HFFc6 (cell line): ENCODE measurements at regions not wholly inside any gene's neighbourhood (a gene's known extent, or its start where the extent isn't known, plus 50 kb on each side); places are given as distances from the start of the nearest gene placed in this dataset.
A peak's percentile ranks its signal among the peaks of the same experiment; 100 is the strongest.

Source experiments
- DNase-seq: peaks from one replicate; pipeline ENCODE4 v3.0.0-alpha.2; 2018
- H3K27ac Mint-ChIP-seq: 2 replicates; pipeline ENCODE4 v1.8.0; 2020; ENCODE audit warnings: mild to moderate bottlenecking, mixed read lengths
- H3K27me3 Mint-ChIP-seq: 2 replicates; pipeline ENCODE4 v1.8.0; 2021; ENCODE audit warnings: mild to moderate bottlenecking, moderate library complexity, mixed read lengths; ENCODE audit not compliant: insufficient read depth
- H3K36me3 Mint-ChIP-seq: 2 replicates; pipeline ENCODE4 v1.8.0; 2021; ENCODE audit warnings: low read depth, mixed read lengths
- H3K4me1 Mint-ChIP-seq: 2 replicates; pipeline ENCODE4 v1.8.0; 2020; ENCODE audit warnings: low read depth, mixed read lengths
- H3K4me3 Mint-ChIP-seq: 2 replicates; pipeline ENCODE4 v1.8.0; 2020; ENCODE audit warnings: mild to moderate bottlenecking, moderate library complexity, mixed read lengths
- H3K9me3 Mint-ChIP-seq: 2 replicates; pipeline ENCODE4 v1.8.0; 2020; ENCODE audit warnings: mild to moderate bottlenecking, mixed read lengths
- TF ChIP-seq, protein P1 (sequence below): fragments of 200-600 bp; sonication (generic); IDR thresholded peaks from 2 replicates; pipeline ENCODE4 v1.5.0; 2021; ENCODE audit warnings: antibody characterized with exemption, mild to moderate bottlenecking

GRCh38 chr14:61188978-61189808 lies 91.9 kb downstream of the TMEM30B start:
- peak; percentile 50 for DNase-seq
- Mint-ChIP-seq H3K9me3 (no peaks in the 10 kb centered on the region), H3K36me3 (no peaks in the 10 kb centered on the region), H3K4me1 (peaks cover 77% of the 10 kb centered on the region), H3K4me3 (peak overlapping the region; percentile 86), H3K27me3 (no peaks in the 10 kb centered on the region; the same call in 1 of the 2 replicates), H3K27ac (peak overlapping the region; percentile 85)
- TF ChIP-seq, protein P1, sequence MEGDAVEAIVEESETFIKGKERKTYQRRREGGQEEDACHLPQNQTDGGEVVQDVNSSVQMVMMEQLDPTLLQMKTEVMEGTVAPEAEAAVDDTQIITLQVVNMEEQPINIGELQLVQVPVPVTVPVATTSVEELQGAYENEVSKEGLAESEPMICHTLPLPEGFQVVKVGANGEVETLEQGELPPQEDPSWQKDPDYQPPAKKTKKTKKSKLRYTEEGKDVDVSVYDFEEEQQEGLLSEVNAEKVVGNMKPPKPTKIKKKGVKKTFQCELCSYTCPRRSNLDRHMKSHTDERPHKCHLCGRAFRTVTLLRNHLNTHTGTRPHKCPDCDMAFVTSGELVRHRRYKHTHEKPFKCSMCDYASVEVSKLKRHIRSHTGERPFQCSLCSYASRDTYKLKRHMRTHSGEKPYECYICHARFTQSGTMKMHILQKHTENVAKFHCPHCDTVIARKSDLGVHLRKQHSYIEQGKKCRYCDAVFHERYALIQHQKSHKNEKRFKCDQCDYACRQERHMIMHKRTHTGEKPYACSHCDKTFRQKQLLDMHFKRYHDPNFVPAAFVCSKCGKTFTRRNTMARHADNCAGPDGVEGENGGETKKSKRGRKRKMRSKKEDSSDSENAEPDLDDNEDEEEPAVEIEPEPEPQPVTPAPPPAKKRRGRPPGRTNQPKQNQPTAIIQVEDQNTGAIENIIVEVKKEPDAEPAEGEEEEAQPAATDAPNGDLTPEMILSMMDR = peak; percentile 81

GRCh38 chr14:61188196-61188595 lies 92.9 kb downstream of the TMEM30B start:
- TF ChIP-seq, protein P1 = no peak
- H3K9me3 Mint-ChIP-seq = no peaks in the 10 kb centered on the region
- peak overlapping the region; percentile 86 for H3K4me3 Mint-ChIP-seq
- peak overlapping the region; percentile 85; the same call in 1 of the 2 replicates for H3K27ac Mint-ChIP-seq
- H3K4me1 Mint-ChIP-seq = peaks cover 81% of the 10 kb centered on the region
- DNase-seq = no peak
- no peaks in the 10 kb centered on the region for H3K36me3 Mint-ChIP-seq
- no peaks in the 10 kb centered on the region; the same call in 1 of the 2 replicates for H3K27me3 Mint-ChIP-seq

- H3K36me3 Mint-ChIP-seq = no peaks in the 10 kb centered on the region
- H3K27ac Mint-ChIP-seq = no peak overlapping the region
- H3K27me3 Mint-ChIP-seq = no peaks in the 10 kb centered on the region; the same call in 1 of the 2 replicates
- H3K4me1 Mint-ChIP-seq = peaks cover 77% of the 10 kb centered on the region
- no peaks in the 10 kb centered on the region for H3K9me3 Mint-ChIP-seq
- peak overlapping the region; percentile 86; the same call in 1 of the 2 replicates for H3K4me3 Mint-ChIP-seq
- no peak for DNase-seq
- TF ChIP-seq, protein P1 = no peak
Observed at GRCh38 chr14:61187196-61187905, 93.8 kb downstream of the TMEM30B start.

- TF ChIP-seq, protein P1 = no peak
- Mint-ChIP-seq H3K27me3 (no peaks in the 10 kb centered on the region; the same call in 1 of the 2 replicates), H3K9me3 (no peaks in the 10 kb centered on the region), H3K4me3 (no peak overlapping the region), H3K27ac (no peak overlapping the region), H3K4me1 (peaks cover 74% of the 10 kb centered on the region), H3K36me3 (no peaks in the 10 kb centered on the region)
- no peak for DNase-seq
Observed at GRCh38 chr14:61186341-61187195, 94.6 kb downstream of the TMEM30B start.

DNA sequence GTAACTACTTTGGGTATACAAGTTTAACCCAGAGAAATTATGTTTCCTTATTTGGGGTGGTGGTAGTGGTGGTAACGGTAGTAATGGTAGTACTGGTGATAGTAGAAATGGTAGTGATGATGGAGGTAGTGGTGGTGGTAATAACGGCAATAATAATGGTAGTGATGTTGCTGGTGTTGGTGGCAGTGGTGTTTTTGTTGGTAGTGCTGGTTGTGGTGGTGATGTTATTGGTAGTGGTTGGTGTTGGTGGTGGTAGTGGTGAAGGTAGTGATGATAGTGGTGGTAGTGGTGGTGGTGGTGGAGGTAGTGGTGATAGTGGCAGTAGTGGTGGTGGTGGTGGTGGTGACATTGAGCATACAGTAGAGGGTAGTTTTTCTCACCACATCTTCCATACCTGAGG lies 95.6 kb downstream of the TMEM30B start:
- DNase-seq = no peak
- Mint-ChIP-seq H3K9me3 (no peaks in the 10 kb centered on the region), H3K27ac (no peak overlapping the region), H3K36me3 (no peaks in the 10 kb centered on the region), H3K27me3 (no peaks in the 10 kb centered on the region; the same call in 1 of the 2 replicates), H3K4me1 (peaks cover 72% of the 10 kb centered on the region), H3K4me3 (no peak overlapping the region)
- TF ChIP-seq, protein P1 = no peak
